Activated CD4-positive, alpha-beta T cell treated with anti-CD3 and anti-CD28 coated beads, Interleukin-2, Interleukin-4, amounts not matched to agents 100 ng/mL and 50 ng/mL, durations not matched to agents 16 hours and 8 hours (primary cell): ENCODE measurements at regions not wholly inside any gene's neighbourhood (a gene's known extent, or its start where the extent isn't known, plus 50 kb on each side); places are given as distances from the start of the nearest gene placed in this dataset.
"Not testable (repeated sequence)": the region's sequence is repeated elsewhere in the genome, so short reads cannot be mapped to it uniquely, and the experiment has no call there.

Source experiments
- DNase-seq: peaks from one replicate; pipeline ENCODE4 v3.0.0-alpha.2; 2020; ENCODE audit warnings: low spot score

DNA sequence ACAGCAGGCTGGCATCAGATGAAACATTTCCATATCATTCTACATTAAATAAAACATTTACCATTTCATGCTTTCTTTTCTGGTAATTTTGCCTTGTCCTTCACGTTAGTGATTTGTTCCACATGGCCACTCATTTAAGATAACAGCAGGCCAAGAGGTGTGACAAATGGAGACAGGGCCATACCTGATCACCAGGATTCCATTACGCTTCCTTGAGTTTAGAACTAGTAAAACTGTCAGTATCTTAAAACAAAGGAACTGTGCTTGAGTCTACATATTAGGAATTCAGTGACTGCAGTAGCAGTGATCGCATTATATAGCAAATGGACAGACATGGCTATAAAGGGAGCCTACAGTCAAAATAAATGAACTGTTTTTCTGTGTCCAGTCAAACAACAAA is 155.1 kb upstream of the FSHR start:
- DNase-seq = no peak

DNA sequence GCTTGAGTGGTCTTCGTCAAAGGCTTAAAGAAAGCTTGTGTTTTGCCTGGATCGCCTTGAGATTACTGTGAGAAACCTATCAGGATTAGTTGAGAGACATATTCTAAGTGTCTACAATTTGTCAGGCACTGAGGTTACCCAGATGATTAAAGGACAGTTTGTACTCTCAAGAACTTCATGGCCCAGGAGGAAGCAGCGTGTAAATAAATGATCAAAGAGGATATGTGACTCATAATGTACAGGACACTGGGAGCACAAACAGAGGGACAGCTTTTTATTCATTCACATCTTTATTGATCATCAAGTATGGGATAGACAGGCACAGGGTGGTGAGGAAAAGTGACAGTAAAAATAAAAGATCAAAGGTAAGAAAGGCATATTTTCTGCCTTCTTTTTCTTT is 152.6 kb upstream of the FSHR start:
- DNase-seq = no peak

DNA sequence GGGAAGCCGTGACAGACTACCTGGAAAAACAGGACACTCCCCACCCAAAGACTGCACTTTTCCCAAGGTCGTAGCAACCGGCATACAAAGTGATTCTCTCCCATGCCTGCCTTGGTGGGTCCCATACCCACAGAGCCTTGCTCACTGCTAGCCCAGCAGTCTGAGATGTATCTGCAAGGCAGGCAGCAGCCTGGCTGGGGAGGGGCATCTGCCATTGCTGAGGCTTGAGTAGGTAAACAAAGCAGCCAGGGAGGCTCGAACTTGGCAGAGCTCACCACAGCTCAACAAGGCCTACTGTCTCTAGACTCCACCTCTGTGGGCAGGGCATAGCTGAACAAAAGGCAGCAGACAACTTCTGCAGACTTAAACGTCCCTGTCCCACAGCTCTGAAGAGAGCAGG is 144.4 kb upstream of the FSHR start:
- not testable (repeated sequence) for DNase-seq

DNA sequence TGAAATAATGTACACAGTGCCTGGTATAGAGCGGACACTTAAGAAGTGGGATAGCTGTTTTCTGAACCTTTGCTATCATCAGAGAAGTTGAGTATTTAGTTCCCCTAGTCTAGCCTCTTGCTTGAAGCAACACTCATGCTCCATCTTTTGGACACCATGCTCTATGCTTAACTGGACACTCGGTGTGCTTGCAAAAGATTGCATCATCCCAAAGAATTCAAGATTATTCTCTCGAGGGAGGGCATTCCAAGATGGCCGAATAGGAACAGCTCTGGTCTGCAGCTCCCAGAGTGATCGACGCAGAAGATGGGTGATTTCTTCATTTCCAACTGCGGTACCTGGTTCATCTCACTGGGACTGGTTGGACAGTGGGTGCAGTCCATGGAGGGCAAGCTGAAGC is 143.9 kb upstream of the FSHR start:
- no peak for DNase-seq

DNA sequence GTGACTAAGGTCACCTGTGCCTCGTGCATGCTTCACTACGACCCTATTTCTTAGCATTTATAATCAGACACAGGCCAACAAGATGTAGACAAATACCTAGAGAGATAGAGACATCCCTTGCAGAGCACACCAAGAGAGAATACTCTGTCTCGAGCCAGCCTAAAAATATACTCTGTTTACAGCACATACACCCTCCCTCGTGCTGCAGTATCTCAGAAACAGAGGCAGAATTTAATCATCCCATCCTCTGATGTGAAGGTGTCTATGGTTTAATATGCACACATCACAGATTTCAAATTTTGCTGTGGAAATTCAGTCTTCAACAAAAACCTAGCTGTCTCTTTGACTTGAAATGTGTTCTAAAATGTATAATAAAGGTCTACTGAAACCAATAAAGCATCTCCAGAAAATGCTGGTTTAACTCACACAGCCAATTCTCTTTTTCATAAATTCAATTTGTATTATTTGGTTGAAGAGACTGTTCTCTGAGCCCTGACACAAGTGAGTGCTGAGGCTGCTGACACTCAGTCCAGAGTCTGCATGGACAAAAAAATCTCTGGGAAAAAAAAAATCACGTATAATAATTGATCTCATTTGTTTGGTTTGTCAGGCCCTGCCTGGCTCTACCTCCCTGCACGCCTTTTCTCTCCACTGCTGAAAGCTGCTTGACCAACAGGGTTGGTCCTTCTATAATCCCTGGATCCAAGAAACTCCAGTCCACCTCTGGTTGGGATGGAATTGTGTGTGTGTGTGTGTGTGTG is 142.0 kb upstream of the FSHR start:
- DNase-seq = no peak

DNA sequence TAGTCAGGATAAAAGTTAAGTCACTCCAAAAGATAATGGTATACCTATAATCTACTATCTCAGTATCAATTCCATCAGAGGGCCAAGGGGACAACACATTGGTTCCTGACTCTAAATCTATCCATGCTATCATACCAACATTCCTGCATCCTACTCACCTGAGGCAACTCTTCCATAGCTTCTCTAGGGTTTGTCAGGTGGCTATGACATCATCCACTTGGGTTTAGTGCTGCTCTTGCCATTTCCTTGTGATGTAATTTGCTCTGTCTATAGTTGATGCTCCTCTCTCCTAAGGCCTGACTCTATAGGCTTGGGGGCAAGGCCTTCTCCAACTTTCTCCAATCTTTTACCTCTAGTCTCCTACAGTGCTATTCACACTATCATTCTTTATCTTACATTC is 139.9 kb upstream of the FSHR start:
- DNase-seq = no peak

DNA sequence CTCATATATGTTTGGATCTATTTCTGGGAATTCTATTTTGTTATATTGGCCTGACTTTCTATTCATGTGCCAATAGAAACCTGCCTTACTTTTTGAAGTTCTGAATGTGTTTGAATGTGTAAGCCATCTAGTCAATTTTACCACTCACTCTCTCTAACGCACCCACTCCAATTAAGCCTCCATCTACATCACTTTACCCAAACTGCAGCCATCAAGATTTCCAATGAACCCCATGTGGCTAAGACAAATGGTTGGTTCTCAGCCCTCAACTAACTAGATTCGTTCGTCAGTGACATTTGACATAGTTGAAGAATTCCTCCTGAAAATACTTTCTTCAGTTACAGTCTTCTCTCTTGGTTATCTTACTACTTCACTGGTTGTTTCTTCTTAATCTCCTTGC is 137.3 kb upstream of the FSHR start:
- no peak for DNase-seq

DNA sequence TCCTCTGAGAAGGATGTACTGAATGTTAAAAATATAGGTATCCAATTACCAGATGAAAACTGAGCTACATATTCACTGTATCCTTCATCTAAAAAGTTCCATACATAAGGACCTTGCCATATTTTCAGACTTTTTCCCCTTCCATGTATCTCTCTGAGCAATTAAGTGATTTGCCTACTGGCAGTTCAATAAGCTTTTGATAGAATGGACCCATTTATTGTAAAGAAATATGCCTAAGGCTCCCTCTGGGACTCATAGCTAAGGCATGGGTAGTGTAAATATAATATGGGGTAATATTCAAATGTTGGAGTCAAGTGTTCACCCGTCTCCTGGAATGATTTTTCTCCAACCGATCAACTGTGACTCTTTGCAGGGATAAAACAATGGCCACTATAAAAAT is 135.4 kb upstream of the FSHR start:
- no peak for DNase-seq

DNA sequence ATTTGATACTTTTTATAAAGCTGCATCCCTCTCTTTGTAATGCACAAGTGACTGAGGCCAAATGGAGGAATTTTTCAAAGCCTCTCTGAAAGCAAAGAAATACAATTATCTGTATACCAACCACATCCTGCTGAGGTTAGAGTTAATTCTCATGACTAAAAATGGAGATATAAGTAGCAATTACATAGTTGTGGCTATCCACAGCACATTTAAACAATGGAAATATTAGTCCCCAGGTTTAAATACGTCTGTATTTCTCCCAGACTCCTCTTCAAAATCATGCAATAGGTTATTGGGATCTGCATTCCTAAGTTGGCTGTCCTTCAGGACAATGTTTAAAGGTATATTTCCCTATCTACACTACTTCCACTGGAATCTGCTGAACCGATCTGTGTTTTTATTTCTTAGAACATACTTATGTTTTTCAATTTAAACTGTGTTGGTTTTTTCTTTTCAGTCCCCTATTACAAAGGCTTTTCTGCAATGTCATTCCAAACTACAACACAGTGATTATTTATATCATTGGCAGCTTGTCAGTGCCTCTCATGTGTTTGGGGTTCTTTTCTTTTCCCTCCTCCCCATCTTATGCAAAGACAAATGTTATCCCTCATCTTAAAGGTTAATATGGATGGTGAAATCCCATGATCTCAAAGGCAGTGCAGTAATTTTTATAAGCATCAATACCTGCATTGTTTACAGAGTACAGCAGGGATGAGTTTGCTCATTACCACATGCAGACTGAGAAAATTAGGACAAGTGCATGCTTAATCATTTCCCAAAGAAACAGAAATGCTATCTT is 134.8 kb upstream of the FSHR start:
- DNase-seq = no peak

DNA sequence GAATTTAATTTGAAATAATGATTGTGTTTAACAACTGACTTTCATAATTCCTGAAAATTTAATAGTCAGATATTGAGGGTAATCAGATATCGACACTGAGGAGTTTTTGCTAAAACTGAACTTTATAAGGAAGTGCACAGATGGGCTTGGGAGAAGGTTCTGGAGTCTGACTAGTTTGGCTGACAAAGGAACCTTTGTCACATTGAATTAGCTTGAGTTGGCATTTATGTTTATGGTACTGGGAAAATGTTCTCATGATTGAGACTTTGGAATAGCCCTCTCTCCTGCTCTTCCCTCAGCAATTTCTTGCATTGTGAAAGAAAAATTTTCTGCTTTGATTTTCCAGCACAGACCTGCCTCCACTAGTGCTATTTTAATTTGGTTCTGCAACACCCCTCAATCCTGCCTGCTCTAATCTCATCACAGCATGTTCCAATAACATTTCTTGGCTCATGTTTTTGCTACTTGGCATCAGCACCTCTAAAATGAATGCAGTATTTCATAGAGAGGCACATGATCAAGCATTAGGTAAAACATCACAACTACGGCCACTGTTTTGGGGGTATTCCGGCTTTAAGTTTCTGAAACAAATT is 133.9 kb upstream of the FSHR start:
- DNase-seq = no peak

DNA sequence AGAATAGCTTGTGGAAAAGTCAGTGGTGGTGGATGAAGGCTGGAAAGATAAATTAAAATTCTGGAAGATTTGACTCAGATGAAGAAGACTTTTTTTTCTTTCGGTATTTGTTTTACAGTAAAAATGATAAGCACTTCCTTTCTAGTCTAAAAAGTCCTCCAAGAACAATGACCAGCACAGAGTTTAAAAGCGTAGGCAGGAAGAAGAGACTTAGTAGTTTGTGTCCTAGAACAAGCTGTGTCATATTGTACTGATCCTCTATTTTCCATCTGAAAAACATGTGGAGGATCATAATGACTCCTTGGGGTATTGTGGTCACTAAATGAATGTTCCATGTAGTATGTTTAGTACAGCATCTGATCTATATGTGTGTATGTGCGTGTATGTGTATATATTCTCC is 132.4 kb upstream of the FSHR start:
- no peak for DNase-seq

DNA sequence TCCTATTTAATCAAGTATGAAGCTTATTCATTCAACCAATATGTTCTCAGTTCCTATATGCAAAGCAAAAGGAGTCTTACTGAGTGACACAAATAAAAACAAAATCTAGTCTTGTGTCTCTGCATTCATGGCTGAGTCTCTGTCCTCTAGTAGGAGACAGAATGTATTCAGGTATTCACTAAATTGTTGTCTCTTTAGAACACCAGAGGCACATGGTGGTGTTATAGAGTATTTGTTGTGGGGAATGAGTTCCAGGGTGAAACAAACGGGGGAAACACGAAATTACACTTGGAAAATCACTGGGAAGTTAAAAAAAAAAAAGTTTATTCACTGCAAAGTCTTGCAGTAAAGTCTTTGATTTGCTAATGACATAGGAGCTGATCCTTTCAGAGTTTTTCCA is 131.7 kb upstream of the FSHR start:
- no peak for DNase-seq

DNA sequence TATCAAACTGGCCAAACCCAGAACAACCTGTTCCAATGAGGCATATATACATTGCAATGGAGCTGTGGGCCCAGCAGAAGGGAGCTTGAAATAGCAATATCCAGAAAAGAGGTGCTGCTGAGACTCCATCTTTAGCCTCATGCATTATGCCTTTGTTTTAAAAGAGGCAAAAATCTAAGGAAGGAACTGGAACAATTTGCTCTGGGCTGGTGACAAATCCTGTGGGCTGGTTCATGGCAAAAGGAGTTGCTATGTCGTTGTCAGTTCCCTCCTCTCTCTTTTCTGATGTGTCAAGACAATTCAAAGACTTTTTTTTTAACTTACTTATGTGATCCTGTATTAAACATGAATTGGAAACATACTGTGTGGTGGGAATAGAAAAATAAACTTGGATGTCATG is 124.2 kb upstream of the FSHR start:
- no peak for DNase-seq

DNA sequence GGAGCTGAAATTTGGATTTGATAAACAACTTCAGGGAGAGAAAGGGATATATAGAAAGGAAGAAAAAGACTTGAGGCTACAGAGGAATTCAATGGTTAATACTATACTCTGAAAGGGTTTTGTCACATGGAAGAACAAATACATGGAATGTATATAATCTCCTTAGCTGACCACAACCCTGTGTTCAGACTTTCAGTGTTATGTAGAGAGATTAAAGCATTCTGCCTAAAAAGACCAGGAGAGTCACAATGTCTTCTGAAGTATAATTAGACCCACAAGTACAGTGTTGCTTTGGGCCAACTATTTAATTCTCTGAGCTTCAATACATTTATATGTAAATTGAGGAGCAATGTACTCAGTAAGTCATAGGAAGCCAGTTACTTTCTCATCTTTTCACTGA is 123.8 kb upstream of the FSHR start:
- DNase-seq = no peak

DNA sequence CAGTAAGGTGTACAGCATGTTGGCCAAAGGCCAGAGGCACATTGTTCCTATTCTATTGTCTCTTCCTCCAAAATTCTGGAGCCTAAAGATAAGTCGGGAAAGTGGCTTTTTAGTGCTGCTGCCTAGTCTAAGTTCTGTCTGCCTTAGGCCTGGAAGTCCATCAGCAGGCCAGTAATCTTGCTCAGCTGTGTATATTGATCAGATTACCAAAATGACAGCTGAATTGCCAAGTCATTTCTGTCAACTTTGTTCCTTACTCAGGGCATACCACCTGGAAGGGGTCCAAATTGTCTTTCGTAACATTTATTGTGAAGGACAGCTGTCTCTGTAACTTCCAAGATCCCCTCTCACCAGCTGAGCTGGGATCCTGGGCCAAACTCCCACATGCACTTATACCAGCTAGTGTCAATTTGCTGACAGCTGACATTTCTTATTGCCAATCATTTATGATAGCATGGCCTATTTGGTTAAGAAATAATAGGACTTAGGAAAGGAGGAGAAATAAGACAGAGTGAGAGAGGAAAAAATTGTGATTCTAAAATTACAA is 116.8 kb upstream of the FSHR start:
- DNase-seq = no peak

DNA sequence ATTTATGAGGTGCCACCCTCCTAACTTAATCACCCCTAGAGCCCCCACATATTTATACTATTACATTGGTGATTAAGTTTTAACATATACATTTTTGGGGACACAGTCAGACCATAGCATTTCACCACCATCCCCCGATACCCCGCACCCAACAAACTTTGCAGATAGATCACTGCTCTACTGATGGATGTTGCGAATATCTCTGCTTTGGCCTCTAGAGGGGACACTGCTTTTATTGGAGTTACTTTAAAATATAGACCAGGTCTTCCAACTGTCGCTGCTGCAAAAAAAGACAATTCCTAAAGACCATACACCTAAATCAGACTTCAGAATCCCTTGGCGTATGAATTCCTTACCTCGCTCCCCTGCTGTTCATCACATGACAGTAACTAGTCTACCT is 115.8 kb upstream of the FSHR start:
- no peak for DNase-seq

DNA sequence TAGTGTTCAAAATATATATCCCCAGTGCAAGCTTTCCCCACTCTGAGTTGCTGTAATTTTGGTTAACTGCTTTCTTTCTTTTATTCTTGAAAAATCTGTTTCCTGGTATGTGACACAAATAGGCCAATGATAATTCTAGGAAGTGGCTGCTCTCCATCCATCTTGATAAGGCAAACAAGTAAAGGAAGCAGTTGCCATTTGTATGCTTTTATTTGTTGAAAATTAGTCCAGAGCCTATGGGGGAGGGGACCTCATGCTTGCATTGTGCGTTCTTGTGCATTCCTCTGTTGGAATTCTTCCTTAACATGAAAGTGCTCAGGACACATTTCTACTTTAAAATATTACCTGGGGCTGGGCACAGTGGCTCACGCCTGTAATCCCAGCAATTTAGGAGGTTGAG is 111.2 kb upstream of the FSHR start:
- no peak for DNase-seq

DNA sequence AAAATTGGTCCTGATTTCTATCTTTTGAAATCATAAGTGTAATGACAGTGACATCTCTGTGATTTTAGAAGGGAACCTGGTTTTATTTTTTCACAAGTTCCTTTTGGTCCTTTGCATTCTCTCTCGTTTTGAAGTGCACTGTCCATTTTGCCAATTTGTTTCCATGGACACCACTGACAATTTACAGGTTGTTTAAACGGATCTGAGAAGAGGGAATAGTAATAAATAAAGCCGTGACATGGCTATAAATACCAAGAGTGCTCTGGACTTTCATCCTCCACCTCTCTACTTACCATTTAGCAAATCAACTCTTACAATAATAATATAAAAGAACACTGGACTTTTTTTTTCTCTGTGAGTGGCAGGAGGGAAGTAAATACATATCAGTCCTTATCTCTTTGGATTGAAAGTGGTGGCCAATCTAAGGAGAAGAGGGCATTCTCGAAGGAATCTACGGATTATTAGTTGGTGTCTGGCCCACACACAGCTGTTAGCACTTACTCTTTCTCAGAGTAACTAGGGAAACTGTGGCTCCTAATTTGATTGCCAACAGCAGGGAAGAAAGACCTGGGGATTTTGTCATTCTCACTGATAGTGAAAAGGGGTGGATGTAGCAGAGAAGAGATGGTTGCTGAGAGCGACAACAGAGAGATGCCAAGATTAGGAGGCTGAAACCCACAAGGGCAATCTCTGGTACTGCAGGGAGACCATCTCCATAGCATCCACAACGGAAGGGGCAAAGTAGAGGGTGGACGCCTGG is 108.7 kb upstream of the FSHR start:
- DNase-seq = no peak

DNA sequence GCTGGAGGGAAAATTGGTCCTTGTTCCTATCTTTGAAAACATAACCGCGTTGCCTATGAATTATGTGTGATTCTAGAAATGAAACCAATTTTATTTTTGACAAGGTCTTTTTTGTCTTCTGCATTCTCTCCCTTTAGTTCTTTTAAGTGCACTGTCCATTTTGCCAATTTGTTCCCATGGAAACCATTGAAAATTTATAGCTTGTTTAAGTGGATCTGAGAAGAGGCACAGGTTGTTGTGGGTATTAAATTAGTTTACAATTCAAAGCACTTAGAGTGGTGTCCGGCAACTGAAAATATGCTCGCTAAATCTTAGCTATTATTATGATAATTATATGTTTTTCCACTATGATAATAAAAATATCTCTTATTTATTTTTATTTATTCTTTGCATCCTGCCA is 107.5 kb upstream of the FSHR start:
- DNase-seq = no peak

DNA sequence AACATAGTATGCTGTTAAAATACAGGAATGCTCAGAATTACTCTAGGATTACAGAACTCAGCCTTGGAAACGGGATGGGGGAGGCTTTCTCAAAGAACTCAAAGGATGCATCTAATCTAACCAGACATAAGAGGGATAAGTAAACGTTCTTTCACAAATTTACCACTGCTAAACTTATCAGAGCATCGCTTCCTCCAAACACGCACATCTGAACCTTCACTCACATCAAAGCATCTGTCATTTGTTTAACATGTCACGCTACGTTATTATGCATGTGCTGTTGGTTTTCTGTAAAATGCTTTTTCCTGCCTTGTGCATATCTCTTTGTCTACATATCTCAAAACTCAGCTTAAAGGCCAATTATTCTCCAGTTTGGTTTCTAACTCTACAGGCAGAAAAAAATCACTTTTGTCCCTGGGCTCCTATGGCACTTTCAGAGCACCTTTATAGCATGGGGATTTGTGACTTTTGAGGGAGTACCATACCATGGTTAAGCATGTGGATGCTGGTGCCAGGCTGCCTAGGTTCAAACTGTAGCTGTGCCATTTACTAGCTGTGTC is 106.7 kb upstream of the FSHR start:
- DNase-seq = no peak

DNA sequence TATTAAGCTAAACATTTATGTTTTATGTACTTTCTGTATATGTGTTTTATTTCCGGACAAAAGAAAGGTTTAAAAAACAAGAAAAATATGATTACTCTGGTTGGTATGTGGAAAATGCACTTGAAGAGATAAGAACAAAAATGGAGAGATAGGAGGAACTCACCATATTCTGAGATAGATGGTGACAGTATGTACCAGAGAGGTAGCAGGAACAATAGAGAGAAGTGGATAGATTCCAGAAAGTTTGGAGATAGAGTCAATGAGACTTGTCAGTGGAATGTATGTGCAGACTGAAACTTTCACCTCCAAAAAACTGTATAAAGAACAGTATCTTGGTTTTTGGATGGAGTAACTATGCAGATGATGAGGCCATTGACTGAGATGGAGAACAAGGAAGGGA is 105.6 kb upstream of the FSHR start:
- DNase-seq = no peak

DNA sequence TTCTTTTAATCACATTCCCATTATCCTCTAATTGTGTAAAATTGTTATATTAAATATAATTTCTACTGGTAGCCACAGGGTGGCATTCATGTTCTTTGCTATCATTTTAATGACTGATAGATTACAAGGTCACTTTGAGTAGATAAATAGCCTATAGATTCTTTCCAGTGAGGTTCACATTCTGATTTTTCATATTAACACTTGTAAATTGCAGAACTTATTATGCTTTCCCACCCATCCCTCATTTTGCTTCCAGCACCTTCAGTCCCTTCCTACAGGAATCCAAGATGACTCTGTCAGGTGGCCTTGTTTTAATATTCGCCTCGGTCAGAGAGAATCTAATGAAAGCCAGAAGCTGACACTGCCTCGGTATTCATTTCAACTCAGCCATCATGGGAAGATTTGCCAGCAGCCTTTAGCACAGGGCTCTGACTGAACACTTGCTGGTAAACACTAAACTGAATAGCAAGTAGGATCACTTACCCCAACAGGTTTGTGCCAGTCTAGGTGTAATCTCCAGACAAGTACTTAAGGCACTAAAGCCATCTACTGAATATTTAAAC is 101.2 kb upstream of the FSHR start:
- DNase-seq = no peak
